ENCODE measurements at regions not wholly inside any gene's neighbourhood (a gene's known extent, or its start where the extent isn't known, plus 50 kb on each side); places are given as distances from the start of the nearest gene placed in this dataset.

GRCh38 chr4:28772788-28773187 lies 1912.1 kb downstream of the STIM2 start:
- TF ChIP-seq, protein P1, sequence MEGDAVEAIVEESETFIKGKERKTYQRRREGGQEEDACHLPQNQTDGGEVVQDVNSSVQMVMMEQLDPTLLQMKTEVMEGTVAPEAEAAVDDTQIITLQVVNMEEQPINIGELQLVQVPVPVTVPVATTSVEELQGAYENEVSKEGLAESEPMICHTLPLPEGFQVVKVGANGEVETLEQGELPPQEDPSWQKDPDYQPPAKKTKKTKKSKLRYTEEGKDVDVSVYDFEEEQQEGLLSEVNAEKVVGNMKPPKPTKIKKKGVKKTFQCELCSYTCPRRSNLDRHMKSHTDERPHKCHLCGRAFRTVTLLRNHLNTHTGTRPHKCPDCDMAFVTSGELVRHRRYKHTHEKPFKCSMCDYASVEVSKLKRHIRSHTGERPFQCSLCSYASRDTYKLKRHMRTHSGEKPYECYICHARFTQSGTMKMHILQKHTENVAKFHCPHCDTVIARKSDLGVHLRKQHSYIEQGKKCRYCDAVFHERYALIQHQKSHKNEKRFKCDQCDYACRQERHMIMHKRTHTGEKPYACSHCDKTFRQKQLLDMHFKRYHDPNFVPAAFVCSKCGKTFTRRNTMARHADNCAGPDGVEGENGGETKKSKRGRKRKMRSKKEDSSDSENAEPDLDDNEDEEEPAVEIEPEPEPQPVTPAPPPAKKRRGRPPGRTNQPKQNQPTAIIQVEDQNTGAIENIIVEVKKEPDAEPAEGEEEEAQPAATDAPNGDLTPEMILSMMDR (IDR thresholded peaks at IDR 0.05; ENCODE audit: insufficient read depth, low read length): no peak
- H3K4me3 ChIP-seq (ENCODE audit: low read depth, low read length): no peak overlapping the region
- peak; percentile 8 for DNase-seq (ENCODE audit: low read depth)

DNA sequence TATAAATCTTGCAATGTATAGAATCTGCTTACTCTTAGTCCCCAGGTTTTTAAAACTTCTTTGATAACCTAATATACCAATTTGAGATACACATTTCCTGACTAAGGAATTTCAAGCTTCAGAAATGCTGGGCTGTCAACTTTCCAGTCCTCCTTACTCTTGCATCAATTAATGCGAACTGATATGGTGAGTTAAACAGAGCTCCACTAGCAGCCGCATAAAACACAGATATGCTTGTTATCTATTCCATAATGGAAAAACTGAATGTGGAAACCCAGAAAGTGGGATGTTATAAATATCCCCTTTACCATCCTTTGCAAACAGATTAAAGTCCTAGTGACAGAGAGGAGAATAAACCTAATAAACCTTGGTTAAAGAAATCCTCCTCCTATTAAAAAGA lies 1913.7 kb downstream of the STIM2 start:
- DNase-seq (ENCODE audit: low read depth): no peak
- no peak overlapping the region for H3K4me3 ChIP-seq (ENCODE audit: low read depth, low read length)
- TF ChIP-seq, protein P1 (IDR thresholded peaks at IDR 0.05; ENCODE audit: insufficient read depth, low read length): no peak

DNA sequence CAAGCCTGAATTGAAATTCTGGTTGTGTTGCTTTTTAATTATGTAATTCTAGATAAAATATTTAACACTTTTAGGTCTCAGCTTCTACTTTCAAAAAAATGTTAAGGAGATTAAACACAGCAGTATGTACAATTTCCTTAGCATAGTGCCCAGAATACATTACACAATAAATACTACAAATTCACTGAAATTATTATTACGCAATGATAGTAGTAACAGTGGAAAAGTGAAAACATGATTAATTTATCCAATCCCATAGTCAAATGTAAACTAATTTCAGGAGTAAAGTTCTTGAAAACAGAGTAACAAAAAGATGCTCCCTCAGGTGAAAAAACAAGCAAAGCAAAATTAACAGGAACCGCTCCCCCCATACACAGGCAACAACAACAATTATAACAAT lies 1915.4 kb downstream of the STIM2 start:
- no peak for DNase-seq (ENCODE audit: low read depth)
- H3K4me3 ChIP-seq (ENCODE audit: low read depth, low read length): no peak overlapping the region
- TF ChIP-seq, protein P1 (IDR thresholded peaks at IDR 0.05; ENCODE audit: insufficient read depth, low read length): no peak

DNA sequence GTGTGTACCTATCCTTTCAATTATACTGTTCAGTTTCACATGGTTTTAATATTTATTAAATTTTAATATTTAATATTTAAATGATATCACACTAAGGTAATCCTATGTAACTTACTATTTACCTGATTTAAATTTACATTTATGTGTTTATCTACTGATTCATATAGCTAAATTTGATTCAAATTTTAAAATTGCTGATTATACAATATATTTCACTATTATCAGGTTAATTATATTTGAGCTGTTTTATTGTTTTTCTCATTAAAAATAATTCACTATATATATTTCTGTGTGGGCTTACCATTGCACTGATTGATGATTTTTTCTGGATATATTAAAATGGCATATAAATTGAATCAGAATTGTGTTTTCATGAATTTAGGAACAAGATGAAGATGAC lies 1923.5 kb downstream of the STIM2 start:
- DNase-seq (ENCODE audit: low read depth): no peak
- H3K4me3 ChIP-seq (ENCODE audit: low read depth, low read length): no peak overlapping the region

DNA sequence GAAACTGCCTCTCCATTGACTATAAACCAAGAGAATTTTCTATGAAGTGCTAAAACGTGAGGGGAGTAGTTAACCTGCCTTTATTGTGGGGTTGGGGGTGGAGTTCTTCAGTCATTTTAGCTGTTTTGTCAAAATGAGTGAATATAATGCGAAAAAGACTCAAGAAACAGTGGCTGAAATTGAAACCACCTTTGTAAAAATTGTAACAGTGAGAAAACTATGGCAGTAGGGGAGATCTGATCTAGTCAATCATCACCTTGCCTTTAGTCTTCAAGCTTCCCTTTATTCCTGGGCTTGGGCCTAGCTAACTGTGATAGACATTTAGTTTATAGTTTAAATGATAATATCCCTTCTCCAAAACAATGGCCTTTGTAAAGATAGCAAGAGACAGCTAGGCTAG lies 1927.3 kb downstream of the STIM2 start:
- no peak for DNase-seq (ENCODE audit: low read depth)
- TF ChIP-seq, protein P1 (IDR thresholded peaks at IDR 0.05; ENCODE audit: insufficient read depth, low read length): no peak
- H3K4me3 ChIP-seq (ENCODE audit: low read depth, low read length): no peak overlapping the region

More for the DNA sequence above, 1923.5 kb downstream of the STIM2 start:
- TF ChIP-seq, protein P1 (IDR thresholded peaks at IDR 0.05; ENCODE audit: insufficient read depth, low read length): no peak

- TF ChIP-seq, protein P1 (IDR thresholded peaks at IDR 0.05; ENCODE audit: insufficient read depth, low read length): no peak
- no peak for DNase-seq (ENCODE audit: low read depth)
- no peak overlapping the region for H3K4me3 ChIP-seq (ENCODE audit: low read depth, low read length)
Observed at GRCh38 chr4:28788929-28789490, 1928.4 kb downstream of the STIM2 start.

Measured in fibroblast of the aortic adventitia (primary cell).